ENCODE measurements at regions not wholly inside any gene's neighbourhood (a gene's known extent, or its start where the extent isn't known, plus 50 kb on each side); places are given as distances from the start of the nearest gene placed in this dataset.

GRCh38 chr1:79517470-79518224 is 511.1 kb upstream of the ADGRL4 start:
- TF ChIP-seq, protein P1, sequence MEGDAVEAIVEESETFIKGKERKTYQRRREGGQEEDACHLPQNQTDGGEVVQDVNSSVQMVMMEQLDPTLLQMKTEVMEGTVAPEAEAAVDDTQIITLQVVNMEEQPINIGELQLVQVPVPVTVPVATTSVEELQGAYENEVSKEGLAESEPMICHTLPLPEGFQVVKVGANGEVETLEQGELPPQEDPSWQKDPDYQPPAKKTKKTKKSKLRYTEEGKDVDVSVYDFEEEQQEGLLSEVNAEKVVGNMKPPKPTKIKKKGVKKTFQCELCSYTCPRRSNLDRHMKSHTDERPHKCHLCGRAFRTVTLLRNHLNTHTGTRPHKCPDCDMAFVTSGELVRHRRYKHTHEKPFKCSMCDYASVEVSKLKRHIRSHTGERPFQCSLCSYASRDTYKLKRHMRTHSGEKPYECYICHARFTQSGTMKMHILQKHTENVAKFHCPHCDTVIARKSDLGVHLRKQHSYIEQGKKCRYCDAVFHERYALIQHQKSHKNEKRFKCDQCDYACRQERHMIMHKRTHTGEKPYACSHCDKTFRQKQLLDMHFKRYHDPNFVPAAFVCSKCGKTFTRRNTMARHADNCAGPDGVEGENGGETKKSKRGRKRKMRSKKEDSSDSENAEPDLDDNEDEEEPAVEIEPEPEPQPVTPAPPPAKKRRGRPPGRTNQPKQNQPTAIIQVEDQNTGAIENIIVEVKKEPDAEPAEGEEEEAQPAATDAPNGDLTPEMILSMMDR (IDR thresholded peaks at IDR 0.05): no peak
- TF ChIP-seq POLR2AphosphoS5 (IDR thresholded peaks at IDR 0.05) (no peak), EP300 (IDR thresholded peaks at IDR 0.05) (no peak), POLR2A (IDR thresholded peaks at IDR 0.05) (no peak)
- WGBS, 2 donors: 31 to 57% methylated on average over 4 of the region's 4 CpGs
- H3K4me3 ChIP-seq: no peak overlapping the region
- peaks cover 0 to 2% (median 0%) of the 10 kb centered on the region in 4 donors for H3K9me3 ChIP-seq
- intact Hi-C loops (cut with DNase I): no loop called here
- H3K27ac ChIP-seq: no peak overlapping the region
- H3K36me3 ChIP-seq: no peaks in the 10 kb centered on the region
- no peaks in the 10 kb centered on the region for H3K27me3 ChIP-seq
- no peak for DNase-seq
- no peaks in the 10 kb centered on the region for H3K4me1 ChIP-seq

DNA sequence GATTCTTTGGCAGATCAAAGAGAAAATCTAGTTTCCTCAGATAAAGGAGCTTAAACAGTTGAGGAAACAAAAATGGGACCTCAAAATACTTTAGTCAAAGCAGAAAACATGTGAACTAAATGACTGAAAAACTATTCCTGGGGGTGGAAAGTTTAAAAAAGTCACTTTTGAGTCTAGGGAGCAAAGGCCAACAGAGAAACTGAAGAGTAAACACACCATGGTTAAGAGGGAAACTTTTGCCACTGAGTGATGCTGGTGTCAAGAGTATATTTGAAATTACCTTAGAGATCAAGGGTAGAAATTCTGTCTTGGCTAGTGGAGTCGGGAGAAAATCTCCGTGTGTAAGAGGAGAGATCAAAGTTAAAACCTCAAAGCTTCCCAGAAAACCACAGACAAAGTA is 501.2 kb upstream of the ADGRL4 start:
- no peak overlapping the region for H3K4me3 ChIP-seq
- H3K9me3 ChIP-seq: no peaks in the 10 kb centered on the region
- 22 to 54% methylated on average over 2 of the region's 2 CpGs for WGBS, 2 donors
- intact Hi-C loops (cut with DNase I): no loop called here
- no peaks in the 10 kb centered on the region for H3K4me1 ChIP-seq
- H3K27me3 ChIP-seq: no peaks in the 10 kb centered on the region
- TF ChIP-seq, protein P1 (IDR thresholded peaks at IDR 0.05): no peak
- TF ChIP-seq POLR2AphosphoS5 (IDR thresholded peaks at IDR 0.05): no peak
- no peak for TF ChIP-seq POLR2A (IDR thresholded peaks at IDR 0.05)
- TF ChIP-seq EP300 (IDR thresholded peaks at IDR 0.05): no peak
- no peaks in the 10 kb centered on the region for H3K36me3 ChIP-seq
- H3K27ac ChIP-seq: no peak overlapping the region
- no peak for DNase-seq

DNA sequence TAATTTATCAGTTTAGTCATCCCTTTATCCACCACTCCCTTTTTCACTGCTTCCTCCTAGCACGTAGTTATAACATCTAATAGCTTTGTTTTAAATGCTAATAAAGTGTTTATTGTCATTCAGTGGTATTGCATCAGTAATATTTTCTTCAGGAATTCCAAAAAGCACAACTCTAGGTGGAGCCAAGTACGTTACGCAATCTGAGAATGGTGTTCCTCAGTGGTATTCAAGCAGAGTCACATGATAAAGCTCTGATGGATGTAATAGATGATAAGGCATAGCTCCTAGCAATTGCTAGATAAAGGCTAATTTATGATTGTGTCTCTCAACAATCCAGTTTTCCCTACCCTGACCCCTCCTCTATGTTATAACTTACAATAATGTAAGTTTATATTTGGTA is 494.6 kb upstream of the ADGRL4 start:
- H3K9me3 ChIP-seq: no peaks in the 10 kb centered on the region
- no peaks in the 10 kb centered on the region for H3K27me3 ChIP-seq
- no peaks in the 10 kb centered on the region for H3K4me1 ChIP-seq
- WGBS, 2 donors: 68 to 87% methylated on average over 3 of the region's 3 CpGs
- intact Hi-C loops (cut with DNase I): no loop called here
- H3K27ac ChIP-seq: no peak overlapping the region
- DNase-seq: no peak
- H3K36me3 ChIP-seq: no peaks in the 10 kb centered on the region
- H3K4me3 ChIP-seq: no peak overlapping the region
- no peak for TF ChIP-seq POLR2A (IDR thresholded peaks at IDR 0.05)
- TF ChIP-seq EP300 (IDR thresholded peaks at IDR 0.05): no peak

DNA sequence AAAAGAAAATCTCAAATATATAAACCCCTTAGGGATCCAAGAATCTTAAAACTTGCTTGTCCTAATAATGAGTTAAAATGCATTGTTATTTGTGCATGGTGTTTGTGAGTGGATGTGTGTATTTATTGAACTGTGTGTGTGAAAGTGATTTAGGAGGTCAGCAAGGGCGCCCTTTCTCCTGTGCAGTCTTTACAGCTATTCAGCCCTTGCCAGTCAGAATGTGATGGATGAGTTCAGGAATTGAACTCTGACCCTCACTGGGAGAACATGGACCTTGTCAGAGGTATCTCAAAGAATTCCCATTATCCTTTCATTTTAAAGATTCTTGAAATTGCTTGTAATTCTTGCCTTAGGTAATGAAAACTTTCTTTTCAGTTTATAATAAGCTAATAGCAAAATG is 493.0 kb upstream of the ADGRL4 start:
- no peaks in the 10 kb centered on the region for H3K36me3 ChIP-seq
- 70 to 79% methylated on average over 1 of the region's 1 CpG for WGBS, 2 donors
- intact Hi-C loops (cut with DNase I): no loop called here
- no peak for DNase-seq
- TF ChIP-seq EP300 (IDR thresholded peaks at IDR 0.05): no peak
- TF ChIP-seq, protein P1 (IDR thresholded peaks at IDR 0.05): no peak
- no peak for TF ChIP-seq POLR2AphosphoS5 (IDR thresholded peaks at IDR 0.05)
- TF ChIP-seq POLR2A (IDR thresholded peaks at IDR 0.05): no peak
- no peaks in the 10 kb centered on the region for H3K27me3 ChIP-seq
- no peak overlapping the region for H3K4me3 ChIP-seq
- no peak overlapping the region for H3K27ac ChIP-seq
- no peaks in the 10 kb centered on the region for H3K4me1 ChIP-seq
- no peaks in the 10 kb centered on the region for H3K9me3 ChIP-seq

DNA sequence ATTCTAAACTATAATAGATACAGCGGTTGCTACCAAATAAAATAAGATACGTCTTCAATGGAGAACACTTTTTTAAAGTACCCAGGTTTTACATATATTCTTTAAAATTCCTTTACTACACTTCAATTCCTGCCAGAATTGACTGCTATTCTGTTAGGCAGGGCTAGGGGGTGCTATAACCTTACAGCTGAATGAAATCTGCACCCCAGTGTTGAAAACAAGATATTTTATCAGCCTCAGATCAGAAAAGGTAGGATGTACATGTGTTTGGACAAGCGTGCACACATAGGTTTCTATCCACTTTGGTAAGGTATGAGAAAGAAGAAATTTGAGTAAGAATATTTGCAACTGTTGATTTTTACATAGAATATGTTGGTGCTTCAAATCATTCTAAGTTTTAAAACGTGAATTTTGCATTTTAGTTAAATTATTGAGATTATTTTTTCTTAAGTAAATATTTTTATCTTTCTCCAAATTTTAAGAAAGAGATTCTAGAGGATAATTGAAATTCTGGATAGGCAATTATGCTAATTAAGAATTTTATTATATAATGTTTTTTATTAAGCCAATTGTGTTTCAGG is 490.8 kb upstream of the ADGRL4 start:
- H3K27ac ChIP-seq: no peak overlapping the region
- H3K27me3 ChIP-seq: no peaks in the 10 kb centered on the region
- 26 to 44% methylated on average over 4 of the region's 4 CpGs for WGBS, 2 donors
- H3K36me3 ChIP-seq: no peaks in the 10 kb centered on the region
- intact Hi-C loops (cut with DNase I): no loop called here
- no peaks in the 10 kb centered on the region for H3K4me1 ChIP-seq
- DNase-seq: no peak
- H3K9me3 ChIP-seq: no peaks in the 10 kb centered on the region
- TF ChIP-seq, protein P1 (IDR thresholded peaks at IDR 0.05): peak in 2 of 4 experiments; percentile 28 to 70
- no peak for TF ChIP-seq EP300 (IDR thresholded peaks at IDR 0.05)
- H3K4me3 ChIP-seq: no peak overlapping the region

Data from sigmoid colon (tissue), 6 donors.